Fibroblast of lung (primary cell): ENCODE measurements at regions not wholly inside any gene's neighbourhood (a gene's known extent, or its start where the extent isn't known, plus 50 kb on each side); places are given as distances from the start of the nearest gene placed in this dataset.

Source experiments
- CTCF ChIP-seq, 2 donors: IDR thresholded peaks in 1 of 2; conservative IDR thresholded peaks in 1 of 2; 1 replicate in 1 of 2; 2 replicates in 1 of 2; pipeline ENCODE4 v1.5.1; 2011 to 2012; ENCODE audit warnings: low read length in 2 of 2, control low read depth in 1 of 2, inconsistent platforms in 1 of 2, low read depth in 1 of 2, mild to moderate bottlenecking in 1 of 2
- EZH2 ChIP-seq: IDR thresholded peaks from 2 replicates; pipeline ENCODE4 v1.5.1; 2012; ENCODE audit warnings: low read length, control low read depth, mild to moderate bottlenecking; ENCODE audit errors: missing control alignments

- TF ChIP-seq CTCF (conservative IDR thresholded peaks at IDR 0.05 in 1 of 2, IDR thresholded peaks at IDR 0.05 in 1 of 2; ENCODE audit: low read depth in 1 of 2, low read length in 2 of 2) (no peak), EZH2 (no peak)
These were observed 538.4 kb downstream of the HACE1 start for GRCh38 chr6:104321301-104321700.
